ENCODE measurements at regions not wholly inside any gene's neighbourhood (a gene's known extent, or its start where the extent isn't known, plus 50 kb on each side); places are given as distances from the start of the nearest gene placed in this dataset.

DNA sequence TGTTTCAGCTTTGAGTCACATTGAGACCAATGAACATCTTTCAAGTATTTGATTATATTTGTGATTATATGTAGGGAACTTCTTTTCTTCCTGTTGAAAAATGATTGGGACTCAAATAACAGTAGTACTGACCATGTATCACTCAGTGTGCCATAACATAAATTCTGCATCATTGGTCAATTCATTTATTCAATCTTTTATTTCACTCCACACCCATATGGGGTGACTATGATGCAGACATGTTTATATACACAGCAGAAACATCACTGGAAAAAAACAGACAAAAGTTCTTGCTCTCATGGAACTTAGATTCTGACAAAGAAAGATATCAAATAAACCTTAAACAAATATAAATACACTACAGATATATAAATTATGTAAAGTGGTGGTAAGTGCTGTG is 74.7 kb upstream of the ANXA1 start:
- ATAC-seq (no peak), DNase-seq (no peak)
- Histone ChIP-seq H3K4me1 (peaks cover 0 to 3% (median 0%) of the 10 kb centered on the region in 9 donors), H3K27ac (no peak overlapping the region), H3K27me3 (peaks cover 0 to 3% (median 0%) of the 10 kb centered on the region in 7 donors), H3K9me3 (no peaks in the 10 kb centered on the region), H3K36me3 (no peaks in the 10 kb centered on the region), H3K4me3 (no peak overlapping the region)
- intact Hi-C loops (cut with DNase I), result no loop called here
- TF ChIP-seq, protein P1, sequence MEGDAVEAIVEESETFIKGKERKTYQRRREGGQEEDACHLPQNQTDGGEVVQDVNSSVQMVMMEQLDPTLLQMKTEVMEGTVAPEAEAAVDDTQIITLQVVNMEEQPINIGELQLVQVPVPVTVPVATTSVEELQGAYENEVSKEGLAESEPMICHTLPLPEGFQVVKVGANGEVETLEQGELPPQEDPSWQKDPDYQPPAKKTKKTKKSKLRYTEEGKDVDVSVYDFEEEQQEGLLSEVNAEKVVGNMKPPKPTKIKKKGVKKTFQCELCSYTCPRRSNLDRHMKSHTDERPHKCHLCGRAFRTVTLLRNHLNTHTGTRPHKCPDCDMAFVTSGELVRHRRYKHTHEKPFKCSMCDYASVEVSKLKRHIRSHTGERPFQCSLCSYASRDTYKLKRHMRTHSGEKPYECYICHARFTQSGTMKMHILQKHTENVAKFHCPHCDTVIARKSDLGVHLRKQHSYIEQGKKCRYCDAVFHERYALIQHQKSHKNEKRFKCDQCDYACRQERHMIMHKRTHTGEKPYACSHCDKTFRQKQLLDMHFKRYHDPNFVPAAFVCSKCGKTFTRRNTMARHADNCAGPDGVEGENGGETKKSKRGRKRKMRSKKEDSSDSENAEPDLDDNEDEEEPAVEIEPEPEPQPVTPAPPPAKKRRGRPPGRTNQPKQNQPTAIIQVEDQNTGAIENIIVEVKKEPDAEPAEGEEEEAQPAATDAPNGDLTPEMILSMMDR (IDR thresholded peaks at IDR 0.05), result no peak

DNA sequence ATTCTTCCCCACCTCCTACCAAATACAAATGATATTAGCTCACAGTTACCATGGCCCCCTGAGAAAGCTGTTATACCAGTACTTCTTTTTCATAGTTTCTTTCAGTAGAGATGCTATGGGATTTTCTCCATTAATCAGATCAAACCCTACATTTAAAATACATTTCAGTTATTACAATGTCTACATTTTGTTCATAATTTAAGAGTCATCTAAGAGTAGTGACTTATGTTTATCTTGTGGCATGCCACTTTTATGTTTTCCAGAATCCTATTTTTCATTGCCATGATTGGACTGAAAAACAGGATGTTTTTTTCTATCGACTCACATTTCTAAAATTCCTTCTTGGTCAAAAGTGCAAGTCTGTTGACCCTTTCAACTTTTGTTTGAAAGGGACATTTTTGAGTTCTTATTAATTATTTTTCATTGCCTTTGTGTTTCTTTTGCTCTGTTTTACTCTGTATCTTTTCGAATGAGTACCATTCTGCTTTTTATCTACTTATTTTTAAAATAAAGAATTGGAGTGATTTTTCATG is 77.4 kb upstream of the ANXA1 start:
- H3K36me3 ChIP-seq, result no peaks in the 10 kb centered on the region
- H3K27me3 ChIP-seq, result peaks cover 0 to 3% (median 0%) of the 10 kb centered on the region in 7 donors
- intact Hi-C loops (cut with DNase I), result no loop called here
- no peak overlapping the region for H3K27ac ChIP-seq
- TF ChIP-seq, protein P1 (IDR thresholded peaks at IDR 0.05), result no peak
- H3K4me1 ChIP-seq, result no peaks in the 10 kb centered on the region
- H3K4me3 ChIP-seq, result no peak overlapping the region
- no peaks in the 10 kb centered on the region for H3K9me3 ChIP-seq
- ATAC-seq (no peak), DNase-seq (no peak)
- WGBS, 2 donors, result 57 to 62% methylated on average over 2 of the region's 2 CpGs

DNA sequence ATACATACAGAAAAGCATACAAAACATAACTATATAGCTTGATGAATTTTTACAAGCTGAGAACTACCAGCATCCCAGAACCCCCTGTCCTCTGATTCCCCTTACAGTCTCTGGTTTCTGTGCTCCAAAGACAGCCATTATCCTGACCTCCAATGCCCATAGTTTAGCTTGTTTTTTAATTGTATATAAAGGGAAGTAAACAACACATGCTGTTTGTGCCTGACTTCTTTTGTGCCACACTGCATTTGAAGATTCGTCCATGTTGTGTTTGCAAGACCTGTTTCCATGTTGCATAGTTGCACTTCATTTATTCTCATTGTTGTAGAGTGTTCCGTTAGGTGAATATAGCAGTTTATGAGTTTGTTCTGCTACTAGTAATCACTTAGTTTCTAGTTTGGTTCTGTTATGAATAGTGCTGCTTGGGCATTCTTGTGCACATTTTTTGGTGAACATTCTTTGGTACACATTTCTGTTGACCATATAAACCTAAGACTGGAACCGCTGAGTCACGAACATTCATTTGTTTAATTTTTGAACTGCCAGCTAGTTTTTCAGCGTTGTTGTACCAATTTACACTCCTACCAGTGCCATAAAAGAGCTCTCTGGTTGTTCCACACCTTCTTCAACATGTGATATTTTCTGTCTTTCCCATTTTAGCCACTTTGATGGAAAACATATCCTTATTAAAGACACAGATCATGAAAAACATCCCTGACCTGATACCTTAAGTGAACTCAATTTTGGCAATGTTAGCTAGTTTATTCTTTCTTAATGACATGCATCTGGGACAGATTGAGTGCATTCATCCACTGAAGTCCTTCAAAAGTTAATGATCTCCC is 78.1 kb upstream of the ANXA1 start:
- Histone ChIP-seq H3K36me3 (no peaks in the 10 kb centered on the region), H3K27ac (no peak overlapping the region), H3K4me1 (no peaks in the 10 kb centered on the region), H3K9me3 (no peaks in the 10 kb centered on the region), H3K4me3 (no peak overlapping the region), H3K27me3 (peaks cover 0 to 3% (median 0%) of the 10 kb centered on the region in 7 donors)
- ATAC-seq (no peak), DNase-seq (no peak)
- intact Hi-C loops (cut with DNase I), result no loop called here
- WGBS, 2 donors, result 87 to 90% methylated on average over 5 of the region's 5 CpGs
- TF ChIP-seq, protein P1 (IDR thresholded peaks at IDR 0.05), result no peak

DNA sequence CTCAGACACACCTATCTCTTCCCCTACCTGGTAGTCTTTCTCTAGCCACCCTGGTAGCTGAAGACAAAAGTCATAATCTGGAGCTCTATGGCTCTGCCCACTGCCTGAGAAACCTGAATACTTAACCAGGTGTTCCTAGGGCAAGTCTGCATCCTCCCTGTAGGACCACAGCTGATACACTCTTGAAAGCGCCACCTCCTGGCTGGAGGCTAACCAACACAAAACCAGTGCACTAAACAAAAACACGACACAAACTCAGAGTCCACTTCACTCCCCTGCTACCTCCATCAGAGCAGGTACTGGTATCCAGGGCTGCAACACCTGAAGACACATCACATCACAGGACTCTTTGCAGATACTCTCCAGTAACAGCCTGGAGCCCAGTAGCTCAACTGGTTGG is 84.6 kb upstream of the ANXA1 start:
- no peak overlapping the region for H3K27ac ChIP-seq
- DNase-seq (no peak), ATAC-seq (no peak)
- intact Hi-C loops (cut with DNase I), result loop anchor here in 1 of 10 donors (10.0 kb wide), 1 partner anchor 202 kb away; no protein-coding TSS in a partner anchor
- WGBS, 2 donors, result 91 to 98% methylated on average over 2 of the region's 2 CpGs
- no peaks in the 10 kb centered on the region for H3K9me3 ChIP-seq
- no peak overlapping the region for H3K4me3 ChIP-seq
- H3K27me3 ChIP-seq, result no peaks in the 10 kb centered on the region
- TF ChIP-seq, protein P1 (IDR thresholded peaks at IDR 0.05), result peak in 1 of 9 donors; percentile 6
- no peaks in the 10 kb centered on the region for H3K36me3 ChIP-seq
- H3K4me1 ChIP-seq, result no peaks in the 10 kb centered on the region
